ENCODE measurements at regions not wholly inside any gene's neighbourhood (a gene's known extent, or its start where the extent isn't known, plus 50 kb on each side); places are given as distances from the start of the nearest gene placed in this dataset.
A peak's percentile ranks its signal among the peaks of the same experiment; 100 is the strongest.

DNA sequence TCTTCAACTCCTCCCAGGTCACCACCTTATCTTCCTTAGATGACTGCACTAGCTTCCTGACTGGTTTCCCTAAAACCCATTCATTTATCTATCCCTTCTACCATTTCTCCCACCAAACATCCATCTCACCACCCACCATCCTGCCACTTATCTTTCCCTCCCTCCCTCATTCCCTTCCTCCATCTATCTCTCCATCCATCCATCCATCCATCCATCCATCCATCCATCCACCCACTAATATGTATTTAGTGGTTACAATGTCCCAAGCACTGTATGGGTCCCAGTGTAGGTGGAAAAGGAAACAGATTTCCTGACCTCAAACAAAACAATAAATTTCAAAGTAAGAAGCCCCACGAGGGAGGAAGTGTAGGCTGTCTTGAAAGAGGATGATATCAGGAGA is 59.3 kb upstream of the APCDD1L start:
- Mint-ChIP-seq H3K27ac (peak overlapping the region in 1 of 7 donors; percentile 44), H3K4me3 (no peak overlapping the region), H3K9me3 (peaks cover 0 to 3% (median 0%) of the 10 kb centered on the region in 7 donors), H3K27me3 (ENCODE audit: low read depth in 3 of 3) (peaks cover 1 to 14% (median 7%) of the 10 kb centered on the region in 3 donors), H3K4me1 (peaks cover 3% of the 10 kb centered on the region), H3K36me3 (no peaks in the 10 kb centered on the region)
- no peaks in the 10 kb centered on the region for H3K79me2 ChIP-seq (ENCODE audit: insufficient read depth, low read length)
- no CpG with 5 or more reads among the region's 1 CpG for WGBS (ENCODE audit: insufficient coverage)
- no peak overlapping the region for H3K4me2 ChIP-seq (replicated peaks; ENCODE audit: extremely low read depth, low read length, poor library complexity, severe bottlenecking)
- intact Hi-C loops (cut with micrococcal nuclease) = no loop called here
- no peak for DNase-seq
- no peaks in the 10 kb centered on the region for H4K20me1 ChIP-seq (ENCODE audit: insufficient read depth, low read length)
- H3K27ac ChIP-seq (ENCODE audit: low read depth in 1 of 2, low read length in 2 of 2) = no peak overlapping the region
- TF ChIP-seq, protein P1, sequence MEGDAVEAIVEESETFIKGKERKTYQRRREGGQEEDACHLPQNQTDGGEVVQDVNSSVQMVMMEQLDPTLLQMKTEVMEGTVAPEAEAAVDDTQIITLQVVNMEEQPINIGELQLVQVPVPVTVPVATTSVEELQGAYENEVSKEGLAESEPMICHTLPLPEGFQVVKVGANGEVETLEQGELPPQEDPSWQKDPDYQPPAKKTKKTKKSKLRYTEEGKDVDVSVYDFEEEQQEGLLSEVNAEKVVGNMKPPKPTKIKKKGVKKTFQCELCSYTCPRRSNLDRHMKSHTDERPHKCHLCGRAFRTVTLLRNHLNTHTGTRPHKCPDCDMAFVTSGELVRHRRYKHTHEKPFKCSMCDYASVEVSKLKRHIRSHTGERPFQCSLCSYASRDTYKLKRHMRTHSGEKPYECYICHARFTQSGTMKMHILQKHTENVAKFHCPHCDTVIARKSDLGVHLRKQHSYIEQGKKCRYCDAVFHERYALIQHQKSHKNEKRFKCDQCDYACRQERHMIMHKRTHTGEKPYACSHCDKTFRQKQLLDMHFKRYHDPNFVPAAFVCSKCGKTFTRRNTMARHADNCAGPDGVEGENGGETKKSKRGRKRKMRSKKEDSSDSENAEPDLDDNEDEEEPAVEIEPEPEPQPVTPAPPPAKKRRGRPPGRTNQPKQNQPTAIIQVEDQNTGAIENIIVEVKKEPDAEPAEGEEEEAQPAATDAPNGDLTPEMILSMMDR (IDR thresholded peaks at IDR 0.05) = no peak
- H3K27me3 ChIP-seq (ENCODE audit: control insufficient read depth in 2 of 2, insufficient read depth in 2 of 2, low read length in 2 of 2) = no peaks in the 10 kb centered on the region
- H3K36me3 ChIP-seq (replicated peaks in 1 of 2; ENCODE audit: control insufficient read depth in 1 of 2, insufficient read depth in 2 of 2, low read length in 2 of 2) = no peaks in the 10 kb centered on the region
- H3K4me3 ChIP-seq (replicated peaks in 1 of 3; ENCODE audit: low read depth in 2 of 3, low read length in 3 of 3) = no peak overlapping the region
- H3K4me1 ChIP-seq (ENCODE audit: control insufficient read depth in 1 of 2, insufficient read depth in 2 of 2, low read length in 2 of 2) = no peaks in the 10 kb centered on the region
- H3K9ac ChIP-seq (ENCODE audit: insufficient read depth, low read length, poor library complexity, severe bottlenecking) = no peak overlapping the region
- H2AFZ ChIP-seq (ENCODE audit: insufficient read depth, low read depth, low read length, poor library complexity, severe bottlenecking) = no peak overlapping the region
- H3K9me3 ChIP-seq (replicated peaks in 1 of 2; ENCODE audit: control insufficient read depth in 1 of 2, insufficient read depth in 1 of 2, low read length in 2 of 2) = no peaks in the 10 kb centered on the region

DNA sequence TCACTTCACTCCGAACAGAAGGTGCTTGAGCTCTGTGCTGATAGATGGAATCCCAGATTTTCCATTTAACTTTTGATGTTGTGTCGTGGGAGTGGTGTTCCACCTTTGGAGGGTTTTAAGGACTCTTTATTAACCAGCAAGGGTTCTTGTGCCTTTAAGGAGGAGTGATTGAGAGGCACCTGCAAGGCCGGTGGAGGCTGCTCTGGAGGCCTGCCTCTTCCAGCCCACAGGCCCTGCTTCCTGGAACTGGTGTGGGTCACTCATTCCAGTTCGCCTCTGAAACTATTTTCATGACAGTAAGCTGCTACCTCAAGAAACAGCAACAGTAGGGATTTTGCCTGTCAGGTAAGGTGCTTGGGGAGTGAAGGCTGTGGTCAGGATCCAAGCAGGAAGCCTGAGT is 58.8 kb upstream of the APCDD1L start:
- intact Hi-C loops (cut with micrococcal nuclease) = no loop called here
- Mint-ChIP-seq H3K4me1 (peaks cover 4% of the 10 kb centered on the region), H3K4me3 (no peak overlapping the region), H3K9me3 (peaks cover 0 to 3% (median 0%) of the 10 kb centered on the region in 7 donors), H3K27ac (no peak overlapping the region), H3K27me3 (ENCODE audit: low read depth in 3 of 3) (peaks cover 1 to 14% (median 10%) of the 10 kb centered on the region in 3 donors), H3K36me3 (no peaks in the 10 kb centered on the region)
- TF ChIP-seq, protein P1 (IDR thresholded peaks at IDR 0.05) = no peak
- H3K9ac ChIP-seq (ENCODE audit: insufficient read depth, low read length, poor library complexity, severe bottlenecking) = no peak overlapping the region
- no peaks in the 10 kb centered on the region for H3K27me3 ChIP-seq (ENCODE audit: control insufficient read depth in 2 of 2, insufficient read depth in 2 of 2, low read length in 2 of 2)
- H3K79me2 ChIP-seq (ENCODE audit: insufficient read depth, low read length) = no peaks in the 10 kb centered on the region
- H4K20me1 ChIP-seq (ENCODE audit: insufficient read depth, low read length) = no peaks in the 10 kb centered on the region
- H3K36me3 ChIP-seq (replicated peaks in 1 of 2; ENCODE audit: control insufficient read depth in 1 of 2, insufficient read depth in 2 of 2, low read length in 2 of 2) = no peaks in the 10 kb centered on the region
- no peak overlapping the region for H3K4me3 ChIP-seq (replicated peaks in 1 of 3; ENCODE audit: low read depth in 2 of 3, low read length in 3 of 3)
- no peak overlapping the region for H3K27ac ChIP-seq (ENCODE audit: low read depth in 1 of 2, low read length in 2 of 2)
- H3K4me2 ChIP-seq (replicated peaks; ENCODE audit: extremely low read depth, low read length, poor library complexity, severe bottlenecking) = no peak overlapping the region
- WGBS (ENCODE audit: insufficient coverage) = 84% methylated on average over 3 of the region's 4 CpGs
- H3K4me1 ChIP-seq (ENCODE audit: control insufficient read depth in 1 of 2, insufficient read depth in 2 of 2, low read length in 2 of 2) = no peaks in the 10 kb centered on the region
- no peak for DNase-seq
- H2AFZ ChIP-seq (ENCODE audit: insufficient read depth, low read depth, low read length, poor library complexity, severe bottlenecking) = no peak overlapping the region
- no peaks in the 10 kb centered on the region for H3K9me3 ChIP-seq (replicated peaks in 1 of 2; ENCODE audit: control insufficient read depth in 1 of 2, insufficient read depth in 1 of 2, low read length in 2 of 2)
